ENCODE measurements at regions not wholly inside any gene's neighbourhood (a gene's known extent, or its start where the extent isn't known, plus 50 kb on each side); places are given as distances from the start of the nearest gene placed in this dataset.

DNA sequence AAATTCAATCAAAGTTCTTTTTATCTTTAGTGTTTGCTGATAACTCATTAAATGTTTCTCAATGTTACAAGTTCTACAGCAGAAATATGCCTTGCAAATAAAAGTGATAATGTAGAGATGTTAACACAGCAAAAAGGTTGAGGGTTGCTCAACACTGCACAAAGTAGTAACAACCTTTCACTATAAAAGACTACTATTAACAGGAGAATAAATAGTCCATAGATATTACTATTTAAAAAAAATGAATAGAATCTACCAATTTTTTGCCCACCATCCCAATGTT, 378.1 kb downstream of the RBM43 start:
- intact Hi-C loops (cut with DNase I) = no loop called here
- DNase-seq = no peak

DNA sequence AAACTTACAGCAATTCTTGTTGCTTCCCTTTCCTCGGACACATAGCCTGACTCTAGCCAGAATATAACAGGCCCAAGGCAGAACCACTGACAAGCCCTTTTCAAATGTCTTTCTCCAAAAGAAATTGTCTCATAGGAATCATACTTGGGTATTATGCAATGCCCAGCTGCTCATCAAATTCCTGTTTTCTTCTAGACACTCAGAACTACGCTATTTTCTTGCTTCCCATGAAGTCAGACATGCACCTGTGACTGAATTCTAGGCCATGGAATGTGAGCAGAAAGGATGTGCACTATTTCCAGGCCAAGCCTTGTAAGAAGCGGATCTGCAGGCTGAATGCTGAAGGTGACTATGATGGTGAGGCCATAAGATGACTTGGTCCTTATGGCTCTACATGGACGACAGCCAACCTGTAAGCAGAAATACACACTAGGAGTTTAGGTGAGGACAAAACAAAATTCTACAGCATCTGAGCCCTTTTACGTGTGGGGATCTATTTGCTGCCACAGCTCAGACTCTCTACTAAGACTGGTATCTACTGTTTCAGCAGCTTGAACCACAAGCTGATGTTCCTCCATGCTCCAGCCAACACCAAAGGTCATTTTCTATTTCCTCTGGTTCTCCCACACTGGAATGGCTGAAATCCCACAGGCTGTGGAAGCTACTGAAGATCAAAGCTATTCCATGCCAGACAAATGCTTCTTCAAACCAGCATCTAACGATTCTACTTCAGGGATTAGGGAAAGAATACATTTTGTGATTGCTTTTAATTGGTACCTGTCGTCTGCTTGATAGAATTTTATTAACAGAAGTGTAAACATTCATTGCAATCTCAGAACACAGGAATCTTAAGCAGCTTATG, 378.7 kb downstream of the RBM43 start:
- intact Hi-C loops (cut with DNase I) = no loop called here
- DNase-seq = no peak

GRCh38 chr2:150880986-150881385, 380.7 kb downstream of the RBM43 start:
- intact Hi-C loops (cut with DNase I) = no loop called here

DNA sequence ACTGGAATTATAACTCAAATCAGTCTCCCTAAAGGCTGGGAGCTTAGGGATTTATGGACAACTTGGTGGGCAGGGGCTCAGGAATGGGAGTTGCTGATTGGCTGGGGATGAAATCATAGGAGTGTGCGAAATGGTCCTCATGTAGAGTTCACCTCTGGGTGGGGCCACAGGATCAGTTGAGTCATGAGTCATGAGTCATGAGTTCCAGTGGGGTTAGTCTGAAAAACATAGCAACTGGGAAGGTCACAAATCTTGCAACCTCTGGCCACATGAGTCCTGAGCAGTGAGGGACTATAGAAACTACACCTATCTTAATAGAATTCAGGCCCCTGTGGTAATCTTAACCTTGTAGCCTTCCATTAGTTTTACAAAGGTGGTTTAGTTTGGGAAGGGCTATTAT, 383.3 kb downstream of the RBM43 start:
- DNase-seq = no peak
- intact Hi-C loops (cut with DNase I) = no loop called here

More at GRCh38 chr2:150880986-150881385, 380.7 kb downstream of the RBM43 start:
- no peak for DNase-seq

GRCh38 chr2:150876251-150876950, 385.3 kb downstream of the RBM43 start:
- no peak for DNase-seq
- intact Hi-C loops (cut with DNase I) = no loop called here

- intact Hi-C loops (cut with DNase I) = no loop called here
- DNase-seq = no peak
Observed at GRCh38 chr2:150873396-150873772, 385.9 kb upstream of the RND3 start.

DNA sequence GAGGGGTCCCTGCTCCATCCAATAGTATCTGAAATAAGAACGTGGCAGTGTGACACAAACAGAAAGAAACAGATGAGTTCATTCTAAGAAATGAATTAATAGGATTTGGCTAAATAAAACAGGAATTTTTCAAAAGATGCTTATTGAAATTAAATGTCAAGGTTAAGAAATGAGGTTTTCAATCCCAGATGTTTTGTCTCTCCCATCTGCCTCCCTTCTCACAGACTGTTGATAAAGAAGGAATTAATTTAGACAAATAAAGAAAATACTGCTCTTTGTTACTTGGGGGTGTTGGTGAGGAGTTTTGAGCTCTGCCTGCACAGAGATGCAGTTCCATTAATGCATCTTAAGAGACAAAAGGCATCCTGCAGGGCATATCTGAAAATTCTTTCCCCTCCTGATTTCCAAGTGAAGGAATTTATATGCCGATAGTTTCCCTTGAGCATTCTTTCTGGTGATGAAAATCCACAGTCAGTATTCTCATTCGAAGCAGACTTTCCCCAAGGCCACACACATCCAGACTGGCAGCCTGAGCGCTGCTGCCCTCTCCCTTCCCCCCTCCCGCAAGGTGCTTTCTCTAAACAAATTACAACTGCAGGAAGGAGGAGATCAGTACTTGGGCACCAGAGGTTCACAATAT, 385.4 kb upstream of the RND3 start:
- intact Hi-C loops (cut with DNase I) = no loop called here
- DNase-seq = no peak

GRCh38 chr2:150866431-150866830, 379.0 kb upstream of the RND3 start:
- intact Hi-C loops (cut with DNase I) = no loop called here
- DNase-seq = no peak

- no peak for DNase-seq
- intact Hi-C loops (cut with DNase I) = no loop called here
Observed at GRCh38 chr2:150863691-150864090, 376.2 kb upstream of the RND3 start.

DNA sequence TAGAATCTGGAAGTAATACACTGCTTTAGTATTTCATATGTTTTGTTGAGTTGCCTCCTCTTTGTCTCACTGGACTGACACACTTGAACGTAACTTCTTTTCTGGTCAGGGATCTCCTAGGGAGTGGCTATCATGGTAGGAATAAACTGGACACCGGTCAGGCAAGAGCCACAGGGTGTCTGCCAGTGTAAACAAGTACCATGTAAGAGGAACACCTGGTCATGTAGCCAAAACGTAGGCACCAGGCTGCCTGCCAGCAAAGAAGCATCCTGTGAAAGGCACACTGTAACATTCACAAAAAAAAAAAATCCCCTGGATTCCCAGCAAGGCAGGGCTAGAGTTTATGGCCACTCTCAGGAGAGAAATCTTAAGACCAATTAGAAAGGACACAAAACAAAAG, 372.8 kb upstream of the RND3 start:
- intact Hi-C loops (cut with DNase I) = no loop called here
- DNase-seq = no peak

- intact Hi-C loops (cut with DNase I) = no loop called here
- DNase-seq = no peak
Observed at GRCh38 chr2:150859877-150860276, 372.4 kb upstream of the RND3 start.

GRCh38 chr2:150859162-150859561, 371.7 kb upstream of the RND3 start:
- intact Hi-C loops (cut with DNase I) = no loop called here
- DNase-seq = no peak

GRCh38 chr2:150858382-150858781, 370.9 kb upstream of the RND3 start:
- intact Hi-C loops (cut with DNase I) = no loop called here
- no peak for DNase-seq

DNA sequence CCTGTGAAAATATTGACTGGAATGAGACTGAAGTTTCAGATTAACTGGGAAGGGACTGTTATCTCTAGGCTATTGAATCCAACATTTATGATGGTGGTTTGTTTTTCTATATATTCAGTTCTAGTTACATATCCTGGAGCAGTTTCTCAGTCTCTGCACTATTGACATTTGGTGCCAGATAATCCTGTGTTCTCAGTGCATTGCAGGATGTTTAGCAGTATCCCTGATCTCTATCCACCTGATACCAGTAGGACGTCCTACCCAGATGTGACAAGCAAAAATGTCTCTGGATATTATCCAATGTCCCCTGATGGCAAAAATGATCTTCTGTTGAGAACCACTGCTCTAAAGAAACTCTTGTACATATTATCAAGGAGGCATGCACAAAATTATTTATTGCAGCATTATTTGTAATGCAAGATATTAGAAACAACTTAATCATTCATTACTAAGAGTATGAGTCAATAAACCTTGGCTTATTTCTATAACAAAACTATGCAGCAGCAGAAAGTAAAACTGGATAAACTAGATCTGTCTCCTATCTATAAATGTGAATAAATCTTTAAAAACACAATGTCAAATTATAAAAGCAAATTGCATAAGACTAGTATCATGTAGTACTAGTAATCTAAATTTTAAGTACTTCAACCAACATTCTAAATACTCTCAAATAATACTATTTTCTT, 369.3 kb upstream of the RND3 start:
- no peak for DNase-seq
- intact Hi-C loops (cut with DNase I) = no loop called here

DNA sequence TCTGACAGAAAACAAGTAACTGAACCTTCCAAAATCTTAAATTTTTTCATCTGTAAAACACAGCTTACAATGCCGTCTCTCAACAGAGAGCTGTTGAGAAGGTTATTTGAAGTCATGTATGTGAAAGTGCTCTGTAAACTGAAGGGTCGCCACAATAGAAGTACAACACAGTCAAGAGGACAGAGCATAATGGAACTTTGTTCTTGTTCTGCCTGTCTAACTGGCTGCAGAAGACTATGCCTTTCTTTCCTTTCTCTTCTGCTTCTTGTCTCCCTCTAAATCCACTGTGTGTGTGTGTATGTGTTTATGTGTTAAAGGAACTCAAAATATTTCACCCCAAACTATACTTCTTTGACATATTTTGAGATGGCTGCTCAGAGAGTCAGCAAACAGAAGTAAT, 365.8 kb upstream of the RND3 start:
- intact Hi-C loops (cut with DNase I) = no loop called here
- DNase-seq = no peak

GRCh38 chr2:150850641-150851040, 363.2 kb upstream of the RND3 start:
- intact Hi-C loops (cut with DNase I) = no loop called here
- DNase-seq = no peak

DNA sequence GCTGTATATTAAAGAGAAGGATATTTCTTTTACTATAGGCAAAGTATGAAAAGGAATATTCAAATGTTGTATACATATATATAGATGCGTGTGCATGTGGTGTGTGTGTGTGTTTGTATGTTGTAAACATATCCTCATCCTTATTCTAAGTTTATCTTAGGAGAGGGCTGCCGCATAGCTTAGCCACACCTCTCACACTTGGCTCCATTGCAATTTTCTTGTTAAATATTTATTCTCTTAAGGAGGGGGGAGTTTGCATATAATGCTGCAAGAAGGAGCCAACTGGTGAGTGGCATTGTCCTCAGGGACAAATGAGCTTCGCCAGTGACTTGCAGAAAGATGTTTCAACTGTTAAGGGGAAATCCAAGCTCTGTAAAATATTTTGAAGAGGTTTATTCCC, 360.1 kb upstream of the RND3 start:
- intact Hi-C loops (cut with DNase I) = no loop called here

DNA sequence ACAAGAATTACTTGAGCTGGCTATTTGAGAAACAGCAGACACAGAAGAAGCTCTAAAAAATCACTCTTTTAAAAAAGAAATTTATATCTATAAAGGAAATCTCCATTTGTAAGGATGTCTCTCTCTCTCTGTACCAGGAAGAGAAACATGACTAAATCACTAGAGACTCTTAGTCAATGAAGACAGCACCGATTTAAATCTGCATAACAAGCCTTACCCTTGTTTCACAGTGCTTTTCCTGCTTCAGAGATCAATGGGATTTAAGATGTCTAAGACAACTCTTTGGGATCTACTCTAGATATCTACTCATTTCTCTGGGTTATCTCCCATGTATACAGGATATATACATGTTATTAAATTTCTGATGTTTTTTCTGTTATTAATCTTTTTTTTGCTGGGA, 359.2 kb upstream of the RND3 start:
- intact Hi-C loops (cut with DNase I) = no loop called here

More for the DNA sequence above, 360.1 kb upstream of the RND3 start:
- no peak for DNase-seq

DNA sequence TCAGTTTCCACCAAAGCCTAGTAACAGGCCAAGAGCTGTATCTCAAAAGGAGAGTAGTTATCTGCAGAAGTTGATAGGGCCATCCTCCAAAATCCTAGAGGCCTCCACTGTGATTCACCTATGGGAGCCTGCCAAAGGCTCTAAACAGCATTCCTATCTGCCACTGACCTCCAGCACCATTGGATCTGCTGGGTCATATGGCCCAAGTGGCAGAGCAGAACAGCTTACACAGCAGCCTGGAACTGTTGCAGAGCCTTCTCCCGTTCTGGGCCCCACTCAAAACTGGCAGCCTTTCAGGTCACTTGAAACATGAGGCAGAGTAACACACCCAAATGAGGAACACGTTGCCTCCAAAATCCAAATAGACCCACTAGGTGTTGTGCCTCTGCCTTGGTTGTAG, 345.2 kb upstream of the RND3 start:
- no peak for DNase-seq
- intact Hi-C loops (cut with DNase I) = no loop called here

More for the DNA sequence above, 359.2 kb upstream of the RND3 start:
- DNase-seq = no peak

DNA sequence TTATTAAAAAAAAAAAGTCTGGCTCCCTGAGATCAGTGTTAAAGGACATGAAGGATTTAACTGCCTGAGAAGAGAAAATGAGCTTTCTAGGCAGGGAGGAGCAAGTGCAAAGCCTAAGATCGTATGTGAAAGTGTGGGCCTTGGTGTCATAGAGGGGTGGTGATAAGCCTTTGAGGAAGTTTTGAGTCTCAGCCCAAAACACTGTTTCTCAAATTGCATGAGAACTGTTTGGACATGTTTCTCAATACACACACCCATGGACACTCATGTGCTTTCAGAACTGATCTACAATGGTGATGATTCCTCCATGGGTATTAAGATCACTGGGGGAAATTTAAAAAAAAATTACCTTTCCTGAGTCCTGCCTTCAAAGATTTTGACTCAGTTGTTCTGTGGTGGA, 336.7 kb upstream of the RND3 start:
- intact Hi-C loops (cut with DNase I) = no loop called here
- no peak for DNase-seq

All from head of caudate nucleus (tissue), 42 donors.